ENCODE measurements at regions not wholly inside any gene's neighbourhood (a gene's known extent, or its start where the extent isn't known, plus 50 kb on each side); places are given as distances from the start of the nearest gene placed in this dataset.

- Histone ChIP-seq H4K20me1 (ENCODE audit: insufficient read depth, poor library complexity, severe bottlenecking) (no peaks in the 10 kb centered on the region), H2AFZ (no peak overlapping the region), H3K27ac (no peak overlapping the region), H3K4me2 (no peak overlapping the region), H3K9me3 (ENCODE audit: low read depth) (no peaks in the 10 kb centered on the region), H3K4me1 (ENCODE audit: insufficient read depth) (no peaks in the 10 kb centered on the region), H3K4me3 (no peak overlapping the region), H3K27me3 (no peaks in the 10 kb centered on the region), H3K79me2 (no peaks in the 10 kb centered on the region), H3K9me2 (replicated peaks; ENCODE audit: insufficient read depth) (no peaks in the 10 kb centered on the region), H3K36me3 (replicated peaks; ENCODE audit: insufficient read depth, low read depth) (no peaks in the 10 kb centered on the region)
- TF ChIP-seq CTCF (IDR thresholded peaks at IDR 0.05; ENCODE audit: poor library complexity) (no peak), EZH2phosphoT487 (IDR thresholded peaks at IDR 0.05; ENCODE audit: low read depth, severe bottlenecking, unreplicated experiment) (no peak), EZH2 (IDR thresholded peaks at IDR 0.05; ENCODE audit: borderline replicate concordance) (no peak)
- no peak for DNase-seq (ENCODE audit: low spot score)
- WGBS (ENCODE audit: low lambda C conversion rate, missing lambda C conversion rate), result 73% methylated on average over 1 of the region's 1 CpG
Observed at GRCh38 chr5:8068078-8068477, 199.1 kb downstream of the MTRR start.

GRCh38 chr5:8070138-8070537 is 201.2 kb downstream of the MTRR start:
- Histone ChIP-seq H3K79me2 (no peaks in the 10 kb centered on the region), H4K20me1 (ENCODE audit: insufficient read depth, poor library complexity, severe bottlenecking) (no peaks in the 10 kb centered on the region), H3K9me2 (replicated peaks; ENCODE audit: insufficient read depth) (no peaks in the 10 kb centered on the region), H2AFZ (no peak overlapping the region), H3K9me3 (ENCODE audit: low read depth) (no peaks in the 10 kb centered on the region), H3K4me3 (no peak overlapping the region), H3K27me3 (no peaks in the 10 kb centered on the region), H3K27ac (no peak overlapping the region), H3K4me1 (ENCODE audit: insufficient read depth) (no peaks in the 10 kb centered on the region), H3K36me3 (replicated peaks; ENCODE audit: insufficient read depth, low read depth) (no peaks in the 10 kb centered on the region), H3K4me2 (no peak overlapping the region)
- no peak for DNase-seq (ENCODE audit: low spot score)
- WGBS (ENCODE audit: low lambda C conversion rate, missing lambda C conversion rate), result 83% methylated on average over 3 of the region's 3 CpGs
- TF ChIP-seq EZH2phosphoT487 (IDR thresholded peaks at IDR 0.05; ENCODE audit: low read depth, severe bottlenecking, unreplicated experiment) (no peak), EZH2 (IDR thresholded peaks at IDR 0.05; ENCODE audit: borderline replicate concordance) (no peak)

GRCh38 chr5:8079056-8079455 is 210.1 kb downstream of the MTRR start:
- Histone ChIP-seq H3K4me3 (no peak overlapping the region), H2AFZ (no peak overlapping the region), H4K20me1 (ENCODE audit: insufficient read depth, poor library complexity, severe bottlenecking) (no peaks in the 10 kb centered on the region), H3K79me2 (no peaks in the 10 kb centered on the region), H3K9me3 (ENCODE audit: low read depth) (no peaks in the 10 kb centered on the region), H3K36me3 (replicated peaks; ENCODE audit: insufficient read depth, low read depth) (no peaks in the 10 kb centered on the region), H3K27ac (no peak overlapping the region), H3K4me2 (no peak overlapping the region), H3K4me1 (ENCODE audit: insufficient read depth) (no peaks in the 10 kb centered on the region), H3K27me3 (no peaks in the 10 kb centered on the region), H3K9me2 (replicated peaks; ENCODE audit: insufficient read depth) (no peaks in the 10 kb centered on the region)
- DNase-seq (ENCODE audit: low spot score), result no peak
- TF ChIP-seq CTCF (IDR thresholded peaks at IDR 0.05; ENCODE audit: poor library complexity) (no peak), EZH2 (IDR thresholded peaks at IDR 0.05; ENCODE audit: borderline replicate concordance) (no peak), EZH2phosphoT487 (IDR thresholded peaks at IDR 0.05; ENCODE audit: low read depth, severe bottlenecking, unreplicated experiment) (no peak)
- 84% methylated on average over 4 of the region's 4 CpGs for WGBS (ENCODE audit: low lambda C conversion rate, missing lambda C conversion rate)

GRCh38 chr5:8081179-8081578 is 212.2 kb downstream of the MTRR start:
- DNase-seq (ENCODE audit: low spot score), result no peak
- Histone ChIP-seq H3K4me3 (no peak overlapping the region), H3K79me2 (no peaks in the 10 kb centered on the region), H3K9me3 (ENCODE audit: low read depth) (no peaks in the 10 kb centered on the region), H3K36me3 (replicated peaks; ENCODE audit: insufficient read depth, low read depth) (no peaks in the 10 kb centered on the region), H3K27ac (no peak overlapping the region), H3K9me2 (replicated peaks; ENCODE audit: insufficient read depth) (no peaks in the 10 kb centered on the region), H3K4me1 (ENCODE audit: insufficient read depth) (no peaks in the 10 kb centered on the region), H4K20me1 (ENCODE audit: insufficient read depth, poor library complexity, severe bottlenecking) (no peaks in the 10 kb centered on the region), H3K4me2 (no peak overlapping the region), H3K27me3 (no peaks in the 10 kb centered on the region), H2AFZ (no peak overlapping the region)
- TF ChIP-seq CTCF (IDR thresholded peaks at IDR 0.05; ENCODE audit: poor library complexity), result no peak
- TF ChIP-seq EZH2 (IDR thresholded peaks at IDR 0.05; ENCODE audit: borderline replicate concordance), result no peak
- TF ChIP-seq EZH2phosphoT487 (IDR thresholded peaks at IDR 0.05; ENCODE audit: low read depth, severe bottlenecking, unreplicated experiment), result no peak
- 70% methylated on average over 5 of the region's 5 CpGs for WGBS (ENCODE audit: low lambda C conversion rate, missing lambda C conversion rate)
